Activated CD8-positive, alpha-beta memory T cell treated with anti-CD3 and anti-CD28 coated beads for 24 hours (primary cell): ENCODE measurements at regions not wholly inside any gene's neighbourhood (a gene's known extent, or its start where the extent isn't known, plus 50 kb on each side); places are given as distances from the start of the nearest gene placed in this dataset.

Source experiments
- DNase-seq: peaks from one replicate; pipeline ENCODE4 v3.0.0-alpha.2; 2020

DNA sequence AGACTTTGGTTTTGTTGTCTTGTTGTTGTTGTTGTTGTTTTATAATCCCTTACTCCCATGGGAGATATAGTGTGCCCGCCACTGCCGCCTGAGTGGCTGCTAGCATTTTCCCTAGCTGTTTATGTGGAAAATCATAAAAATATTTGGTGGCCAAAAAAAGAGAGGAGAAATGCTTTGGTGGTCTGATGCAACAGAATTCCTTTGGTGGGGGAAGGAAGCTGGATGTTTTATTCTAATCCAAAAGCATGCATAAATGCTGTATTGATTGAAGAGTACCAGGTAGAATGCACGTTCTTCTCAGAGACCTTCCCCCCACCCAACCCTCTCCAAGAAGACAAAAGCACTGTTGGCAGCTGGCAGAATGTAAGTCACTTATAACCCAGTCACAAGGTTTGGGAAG is 93.2 kb downstream of the C17orf67 start:
- no peak for DNase-seq
